ENCODE measurements at regions not wholly inside any gene's neighbourhood (a gene's known extent, or its start where the extent isn't known, plus 50 kb on each side); places are given as distances from the start of the nearest gene placed in this dataset.

DNA sequence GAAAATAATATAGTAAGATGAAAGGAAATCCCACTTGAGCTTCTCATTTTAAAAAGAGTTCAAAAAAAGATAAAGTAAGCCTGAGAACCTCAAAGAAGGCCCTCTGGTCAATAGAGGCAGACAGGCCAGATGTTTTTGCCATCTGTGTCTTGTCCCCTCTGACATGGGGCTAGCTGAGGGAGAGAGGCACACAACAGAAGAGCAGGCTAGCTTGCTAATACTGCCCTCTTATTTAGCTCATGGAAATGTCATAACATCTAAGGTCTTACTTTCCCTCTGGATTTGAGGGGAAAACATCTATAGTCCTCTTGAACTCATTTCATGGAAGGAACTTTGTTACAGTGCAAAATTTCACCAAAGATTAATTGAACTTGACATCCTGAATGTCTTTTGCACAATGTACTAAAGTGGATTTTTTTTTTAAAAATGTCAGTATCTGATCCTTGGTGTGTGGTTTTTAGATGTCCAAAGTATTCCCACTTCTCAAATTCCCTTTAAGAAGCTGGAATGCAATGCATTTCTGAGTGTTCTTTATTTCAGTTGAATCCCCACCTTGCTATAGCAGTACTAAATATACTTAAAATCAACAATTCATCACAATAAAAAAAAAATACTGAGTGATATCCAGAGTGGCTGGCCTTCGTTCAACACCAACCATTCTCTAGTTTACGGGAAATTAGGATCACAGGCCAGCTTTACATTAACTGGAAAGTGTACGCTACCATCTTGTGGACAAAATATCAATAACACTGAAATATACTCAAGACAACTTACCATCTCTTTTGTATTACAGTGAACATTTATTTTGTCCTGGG lies 176.7 kb downstream of the PAH start:
- no peaks in the 10 kb centered on the region for H3K4me1 ChIP-seq (ENCODE audit: control insufficient read depth, low read depth, low read length)
- H3K79me1 ChIP-seq (ENCODE audit: low read length): no peaks in the 10 kb centered on the region
- H2BK5ac ChIP-seq (ENCODE audit: low read length): no peak overlapping the region
- no peak overlapping the region for H3K56ac ChIP-seq (ENCODE audit: low read length)
- H2AK5ac ChIP-seq (ENCODE audit: low read length): no peak overlapping the region
- no peak overlapping the region for H4K8ac ChIP-seq (ENCODE audit: low read depth, low read length)
- H4K5ac ChIP-seq (ENCODE audit: low read length): no peak overlapping the region
- no peak overlapping the region for H3K4me2 ChIP-seq (ENCODE audit: low read length)
- no peak overlapping the region for H3K9ac ChIP-seq (ENCODE audit: low read length)
- H3K27me3 ChIP-seq (ENCODE audit: insufficient read depth, low read length, poor library complexity): no peaks in the 10 kb centered on the region
- no peaks in the 10 kb centered on the region for H3K79me2 ChIP-seq (ENCODE audit: control insufficient read depth, insufficient read depth, low read length)
- H2BK15ac ChIP-seq (replicated peaks; ENCODE audit: low read depth): no peak overlapping the region
- H3K4ac ChIP-seq (ENCODE audit: low read depth, low read length): no peak overlapping the region
- no peak overlapping the region for H3K4me3 ChIP-seq (ENCODE audit: low read length)
- H3K18ac ChIP-seq (ENCODE audit: low read length): no peak overlapping the region
- H2BK120ac ChIP-seq (ENCODE audit: low read depth, low read length): no peak overlapping the region
- H3K23ac ChIP-seq (ENCODE audit: low read length): no peak overlapping the region
- H3K27ac ChIP-seq (ENCODE audit: low read depth, low read length): no peak overlapping the region
- WGBS (ENCODE audit: extremely low coverage, insufficient coverage, low lambda C conversion rate): no CpG with 5 or more reads among the region's 3 CpGs
- peak; percentile 17 for DNase-seq
- H3K36me3 ChIP-seq (ENCODE audit: control insufficient read depth, insufficient read depth, low read length): no peaks in the 10 kb centered on the region

DNA sequence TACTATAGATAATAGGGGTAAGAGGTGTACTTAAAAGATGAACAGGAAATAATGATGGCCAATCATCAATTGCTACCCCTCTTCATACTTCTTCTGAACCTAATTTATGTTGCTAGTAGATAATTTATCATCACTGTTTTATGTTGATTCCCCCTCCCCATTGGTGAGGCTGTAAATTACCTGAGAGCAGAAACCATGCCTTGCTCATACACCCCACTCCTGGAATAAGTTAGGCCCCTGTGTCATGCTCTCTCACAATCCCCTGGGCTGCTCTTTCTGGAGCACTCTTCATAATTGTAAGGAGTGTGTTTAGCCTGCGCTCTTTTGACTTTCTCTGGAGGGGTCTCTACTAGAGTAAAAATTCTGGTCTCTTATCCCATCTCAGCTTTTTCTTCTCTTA lies 180.7 kb downstream of the PAH start:
- Histone ChIP-seq H4K5ac (ENCODE audit: low read length) (no peak overlapping the region), H3K79me1 (ENCODE audit: low read length) (no peaks in the 10 kb centered on the region), H2BK15ac (replicated peaks; ENCODE audit: low read depth) (no peak overlapping the region), H2BK120ac (ENCODE audit: low read depth, low read length) (no peak overlapping the region), H3K18ac (ENCODE audit: low read length) (no peak overlapping the region), H3K27ac (ENCODE audit: low read depth, low read length) (no peak overlapping the region), H4K8ac (ENCODE audit: low read depth, low read length) (no peak overlapping the region), H3K4me1 (ENCODE audit: control insufficient read depth, low read depth, low read length) (no peaks in the 10 kb centered on the region), H3K4ac (ENCODE audit: low read depth, low read length) (no peak overlapping the region), H2AK5ac (ENCODE audit: low read length) (no peak overlapping the region), H3K23ac (ENCODE audit: low read length) (no peak overlapping the region), H3K56ac (ENCODE audit: low read length) (no peak overlapping the region), H3K36me3 (ENCODE audit: control insufficient read depth, insufficient read depth, low read length) (no peaks in the 10 kb centered on the region), H3K27me3 (ENCODE audit: insufficient read depth, low read length, poor library complexity) (no peaks in the 10 kb centered on the region), H3K9ac (ENCODE audit: low read length) (no peak overlapping the region), H3K4me3 (ENCODE audit: low read length) (no peak overlapping the region), H3K79me2 (ENCODE audit: control insufficient read depth, insufficient read depth, low read length) (no peaks in the 10 kb centered on the region), H3K4me2 (ENCODE audit: low read length) (no peak overlapping the region), H2BK5ac (ENCODE audit: low read length) (no peak overlapping the region)
- WGBS (ENCODE audit: extremely low coverage, insufficient coverage, low lambda C conversion rate): no CpG with 5 or more reads among the region's 1 CpG
- no peak for DNase-seq

DNA sequence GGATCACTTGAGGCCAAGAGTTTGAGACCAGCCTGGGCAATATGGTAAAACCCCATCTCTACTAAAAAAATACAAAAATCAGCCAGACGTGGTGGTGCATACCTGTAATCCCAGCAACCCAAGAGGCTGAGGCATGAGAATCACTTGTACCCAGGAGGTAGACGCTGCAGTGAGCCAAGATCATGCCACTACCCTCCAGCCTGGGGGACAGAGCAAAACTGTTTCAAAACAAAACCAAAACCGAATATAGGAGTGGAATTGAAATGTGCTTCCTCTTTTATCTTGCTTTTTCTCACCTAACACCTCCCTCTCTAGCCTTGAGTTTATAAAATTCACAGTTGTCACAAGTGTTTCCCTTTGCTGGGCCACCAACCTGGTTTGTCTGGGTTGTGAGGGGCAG lies 181.9 kb downstream of the PAH start:
- Histone ChIP-seq H2BK5ac (ENCODE audit: low read length) (no peak overlapping the region), H3K56ac (ENCODE audit: low read length) (no peak overlapping the region), H3K79me2 (ENCODE audit: control insufficient read depth, insufficient read depth, low read length) (no peaks in the 10 kb centered on the region), H3K4me3 (ENCODE audit: low read length) (no peak overlapping the region), H3K23ac (ENCODE audit: low read length) (no peak overlapping the region), H3K4me2 (ENCODE audit: low read length) (no peak overlapping the region), H3K4ac (ENCODE audit: low read depth, low read length) (no peak overlapping the region), H4K5ac (ENCODE audit: low read length) (no peak overlapping the region), H3K79me1 (ENCODE audit: low read length) (no peaks in the 10 kb centered on the region), H3K27me3 (ENCODE audit: insufficient read depth, low read length, poor library complexity) (no peaks in the 10 kb centered on the region), H2BK120ac (ENCODE audit: low read depth, low read length) (no peak overlapping the region), H3K18ac (ENCODE audit: low read length) (no peak overlapping the region), H3K36me3 (ENCODE audit: control insufficient read depth, insufficient read depth, low read length) (no peaks in the 10 kb centered on the region), H3K4me1 (ENCODE audit: control insufficient read depth, low read depth, low read length) (no peaks in the 10 kb centered on the region), H3K9ac (ENCODE audit: low read length) (no peak overlapping the region), H4K8ac (ENCODE audit: low read depth, low read length) (no peak overlapping the region), H2AK5ac (ENCODE audit: low read length) (no peak overlapping the region), H3K27ac (ENCODE audit: low read depth, low read length) (no peak overlapping the region), H2BK15ac (replicated peaks; ENCODE audit: low read depth) (no peak overlapping the region)
- no peak for DNase-seq
- WGBS (ENCODE audit: extremely low coverage, insufficient coverage, low lambda C conversion rate): no CpG with 5 or more reads among the region's 3 CpGs

DNA sequence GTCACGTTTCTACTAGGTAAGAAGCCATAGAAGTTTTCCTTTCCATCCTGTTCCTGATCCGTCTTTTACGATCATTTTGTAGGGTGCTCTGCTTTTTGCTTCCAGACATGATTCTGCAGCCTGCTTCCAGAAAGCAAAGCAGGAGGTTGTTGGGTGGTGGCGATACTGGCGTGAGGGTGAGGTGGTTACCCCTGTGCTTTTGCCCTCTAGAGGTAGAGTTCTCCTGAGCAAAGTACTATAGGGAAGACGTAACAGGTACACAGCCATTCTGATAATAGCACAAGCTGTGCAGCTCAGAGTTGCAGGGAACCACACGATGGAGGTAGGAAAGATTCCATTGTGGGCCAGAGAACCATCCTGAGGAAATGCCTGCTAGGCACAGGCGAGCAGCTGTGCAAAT lies 186.0 kb downstream of the PAH start:
- Histone ChIP-seq H3K23ac (ENCODE audit: low read length) (no peak overlapping the region), H4K5ac (ENCODE audit: low read length) (no peak overlapping the region), H3K4me1 (ENCODE audit: control insufficient read depth, low read depth, low read length) (no peaks in the 10 kb centered on the region), H3K4me2 (ENCODE audit: low read length) (no peak overlapping the region), H3K18ac (ENCODE audit: low read length) (no peak overlapping the region), H4K8ac (ENCODE audit: low read depth, low read length) (no peak overlapping the region), H2BK15ac (replicated peaks; ENCODE audit: low read depth) (no peak overlapping the region), H2BK120ac (ENCODE audit: low read depth, low read length) (no peak overlapping the region), H3K4ac (ENCODE audit: low read depth, low read length) (no peak overlapping the region), H3K36me3 (ENCODE audit: control insufficient read depth, insufficient read depth, low read length) (no peaks in the 10 kb centered on the region), H3K27me3 (ENCODE audit: insufficient read depth, low read length, poor library complexity) (no peaks in the 10 kb centered on the region), H3K56ac (ENCODE audit: low read length) (no peak overlapping the region), H3K4me3 (ENCODE audit: low read length) (no peak overlapping the region), H2BK5ac (ENCODE audit: low read length) (no peak overlapping the region), H3K79me1 (ENCODE audit: low read length) (no peaks in the 10 kb centered on the region), H3K9ac (ENCODE audit: low read length) (no peak overlapping the region), H3K27ac (ENCODE audit: low read depth, low read length) (no peak overlapping the region), H2AK5ac (ENCODE audit: low read length) (no peak overlapping the region), H3K79me2 (ENCODE audit: control insufficient read depth, insufficient read depth, low read length) (no peaks in the 10 kb centered on the region)
- peak; percentile 5 for DNase-seq
- WGBS (ENCODE audit: extremely low coverage, insufficient coverage, low lambda C conversion rate): no CpG with 5 or more reads among the region's 8 CpGs

DNA sequence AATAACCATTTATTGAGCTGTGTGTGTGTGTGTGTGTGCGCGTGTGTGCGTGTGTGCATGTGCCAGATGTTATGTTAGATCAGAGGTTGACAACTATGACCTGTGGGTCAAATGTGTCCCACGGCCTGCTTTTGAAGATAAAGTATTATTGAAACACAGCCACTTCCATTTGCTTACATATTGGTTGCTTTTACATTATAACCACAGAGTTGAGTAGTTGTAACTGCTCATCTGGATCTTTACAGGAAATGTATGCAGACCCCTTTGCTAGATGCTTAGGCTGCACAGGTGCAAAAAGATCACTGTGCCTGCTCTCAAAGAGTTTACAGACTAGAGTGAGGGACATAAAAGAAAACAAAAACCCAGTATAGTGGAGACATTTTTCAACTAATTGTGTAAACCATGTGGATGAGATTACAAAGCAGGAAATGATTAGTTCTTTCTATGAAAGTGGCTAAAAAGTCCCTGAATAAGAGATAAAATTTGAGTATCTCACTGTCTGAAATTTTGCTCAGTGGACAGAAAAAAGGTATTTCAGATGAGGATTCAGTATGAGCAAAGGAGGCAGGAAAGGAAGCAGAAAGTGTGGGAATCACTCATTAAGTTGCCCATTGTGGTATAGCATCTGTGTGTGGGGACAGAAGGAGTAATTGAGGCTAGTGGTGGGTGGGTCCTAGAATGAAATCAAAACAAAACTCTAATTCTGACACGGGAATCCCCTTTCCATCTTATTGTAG lies 188.4 kb downstream of the PAH start:
- no peak overlapping the region for H3K4ac ChIP-seq (ENCODE audit: low read depth, low read length)
- H3K27me3 ChIP-seq (ENCODE audit: insufficient read depth, low read length, poor library complexity): no peaks in the 10 kb centered on the region

More for the DNA sequence above, 188.4 kb downstream of the PAH start:
- H2AK5ac ChIP-seq (ENCODE audit: low read length): no peak overlapping the region
- no peak overlapping the region for H3K9ac ChIP-seq (ENCODE audit: low read length)
- H3K79me2 ChIP-seq (ENCODE audit: control insufficient read depth, insufficient read depth, low read length): no peaks in the 10 kb centered on the region
- no peak overlapping the region for H3K23ac ChIP-seq (ENCODE audit: low read length)
- H3K18ac ChIP-seq (ENCODE audit: low read length): no peak overlapping the region
- H3K56ac ChIP-seq (ENCODE audit: low read length): no peak overlapping the region
- no peak overlapping the region for H2BK15ac ChIP-seq (replicated peaks; ENCODE audit: low read depth)
- no peak overlapping the region for H4K8ac ChIP-seq (ENCODE audit: low read depth, low read length)
- H2BK5ac ChIP-seq (ENCODE audit: low read length): no peak overlapping the region
- H3K4me3 ChIP-seq (ENCODE audit: low read length): no peak overlapping the region
- H3K79me1 ChIP-seq (ENCODE audit: low read length): no peaks in the 10 kb centered on the region
- no peak for DNase-seq
- no peaks in the 10 kb centered on the region for H3K4me1 ChIP-seq (ENCODE audit: control insufficient read depth, low read depth, low read length)
- H3K36me3 ChIP-seq (ENCODE audit: control insufficient read depth, insufficient read depth, low read length): no peaks in the 10 kb centered on the region
- H2BK120ac ChIP-seq (ENCODE audit: low read depth, low read length): no peak overlapping the region
- no peak overlapping the region for H3K27ac ChIP-seq (ENCODE audit: low read depth, low read length)
- H3K4me2 ChIP-seq (ENCODE audit: low read length): no peak overlapping the region
- WGBS (ENCODE audit: extremely low coverage, insufficient coverage, low lambda C conversion rate): no CpG with 5 or more reads among the region's 5 CpGs
- no peak overlapping the region for H4K5ac ChIP-seq (ENCODE audit: low read length)
